GM12874 (cell line): ENCODE measurements at regions not wholly inside any gene's neighbourhood (a gene's known extent, or its start where the extent isn't known, plus 50 kb on each side); places are given as distances from the start of the nearest gene placed in this dataset.

Source experiments
- CTCF ChIP-seq: IDR thresholded peaks from 2 replicates; pipeline ENCODE4 v1.5.1; 2011; ENCODE audit warnings: low read depth, mild to moderate bottlenecking, control low read depth, low read length, moderate library complexity; ENCODE audit not compliant: insufficient read depth

GRCh38 chr12:84648425-84648824 is 264.2 kb downstream of the SLC6A15 start:
- TF ChIP-seq CTCF, result no peak

- no peak for TF ChIP-seq CTCF
These were observed 267.7 kb downstream of the SLC6A15 start for GRCh38 chr12:84644908-84645307.

GRCh38 chr12:84643993-84644392 is 268.6 kb downstream of the SLC6A15 start:
- no peak for TF ChIP-seq CTCF

- no peak for TF ChIP-seq CTCF
These were observed 270.6 kb downstream of the SLC6A15 start for GRCh38 chr12:84641940-84642545.

GRCh38 chr12:84638811-84639368 is 273.7 kb downstream of the SLC6A15 start:
- no peak for TF ChIP-seq CTCF

GRCh38 chr12:84637926-84638325 is 274.7 kb downstream of the SLC6A15 start:
- no peak for TF ChIP-seq CTCF

- TF ChIP-seq CTCF, result no peak
These were observed 275.8 kb downstream of the SLC6A15 start for GRCh38 chr12:84636801-84637290.
